Skeletal muscle satellite cell (primary cell): ENCODE measurements at regions not wholly inside any gene's neighbourhood (a gene's known extent, or its start where the extent isn't known, plus 50 kb on each side); places are given as distances from the start of the nearest gene placed in this dataset.

Experiments used
- H3K27me3 ChIP-seq: 2 replicates; pipeline ENCODE4 v1.7.0; 2013; ENCODE audit warnings: low read length; ENCODE audit not compliant: control insufficient read depth, insufficient read depth
- H3K36me3 ChIP-seq: 2 replicates; pipeline ENCODE4 v1.7.0; 2013; ENCODE audit warnings: mild to moderate bottlenecking, control low read depth, low read length; ENCODE audit not compliant: insufficient read depth
- H3K4me1 ChIP-seq: 2 replicates; pipeline ENCODE4 v1.7.0; 2013; ENCODE audit warnings: low read length; ENCODE audit not compliant: control insufficient read depth, insufficient read depth
- H3K4me2 ChIP-seq: 2 replicates; pipeline ENCODE4 v1.7.0; 2013; ENCODE audit warnings: mild to moderate bottlenecking, low read length
- H3K4me3 ChIP-seq: 2 replicates; pipeline ENCODE4 v1.7.0; 2013; ENCODE audit warnings: low read length
- H3K9ac ChIP-seq: 2 replicates; pipeline ENCODE4 v1.7.0; 2013; ENCODE audit warnings: mild to moderate bottlenecking, low read depth, low read length, moderate library complexity
- H3K9me3 ChIP-seq: replicated peaks from 2 replicates; pipeline ENCODE4 v1.7.0; 2013; ENCODE audit warnings: mild to moderate bottlenecking, control low read depth, low read length

DNA sequence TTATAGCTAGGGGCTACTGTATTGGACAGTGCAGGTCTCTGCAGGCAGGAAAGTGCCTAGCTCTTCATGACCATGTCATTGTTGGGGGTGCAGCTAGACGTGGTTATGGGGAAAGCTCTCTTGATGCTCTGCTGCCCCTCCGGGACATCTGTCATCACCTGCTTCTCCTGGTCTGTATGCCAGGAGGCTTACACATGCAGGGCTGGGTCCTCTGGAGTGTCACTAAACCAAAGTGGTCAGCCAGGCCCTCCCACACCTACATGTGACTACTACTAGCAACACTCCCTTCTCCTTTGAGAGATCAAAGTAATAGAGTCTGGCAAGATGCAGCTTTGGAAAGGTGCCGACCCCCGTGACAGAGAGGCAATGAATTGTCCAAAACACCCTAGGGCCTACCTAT lies 98.5 kb downstream of the SST start:
- no peak overlapping the region for H3K9ac ChIP-seq
- H3K27me3 ChIP-seq, result no peaks in the 10 kb centered on the region
- no peaks in the 10 kb centered on the region for H3K36me3 ChIP-seq
- no peak overlapping the region for H3K4me2 ChIP-seq
- no peaks in the 10 kb centered on the region for H3K9me3 ChIP-seq
- H3K4me3 ChIP-seq, result no peak overlapping the region
- H3K4me1 ChIP-seq, result peaks cover 22% of the 10 kb centered on the region

DNA sequence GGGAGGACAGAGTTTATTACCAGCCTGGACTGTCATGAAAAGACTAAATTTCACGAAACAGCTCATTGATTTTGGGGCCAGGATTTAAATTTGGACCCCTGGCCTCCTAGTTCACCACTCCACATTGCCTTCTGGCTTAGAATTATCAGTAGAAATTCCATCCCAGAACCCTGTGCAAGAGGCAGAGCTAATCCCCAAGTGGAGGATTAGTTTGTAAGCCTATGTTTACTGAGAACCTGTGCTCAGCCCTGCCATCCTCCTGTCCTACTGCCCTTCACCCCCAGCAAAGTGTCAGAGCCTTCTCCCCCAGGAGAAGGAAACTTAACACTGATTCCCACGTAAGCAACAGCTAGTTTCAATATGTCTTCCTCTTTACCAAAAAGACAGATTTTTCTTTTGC lies 99.4 kb downstream of the SST start:
- Histone ChIP-seq H3K4me2 (no peak overlapping the region), H3K4me1 (peaks cover 30% of the 10 kb centered on the region), H3K4me3 (no peak overlapping the region), H3K9ac (no peak overlapping the region), H3K36me3 (no peaks in the 10 kb centered on the region), H3K27me3 (no peaks in the 10 kb centered on the region), H3K9me3 (no peaks in the 10 kb centered on the region)

DNA sequence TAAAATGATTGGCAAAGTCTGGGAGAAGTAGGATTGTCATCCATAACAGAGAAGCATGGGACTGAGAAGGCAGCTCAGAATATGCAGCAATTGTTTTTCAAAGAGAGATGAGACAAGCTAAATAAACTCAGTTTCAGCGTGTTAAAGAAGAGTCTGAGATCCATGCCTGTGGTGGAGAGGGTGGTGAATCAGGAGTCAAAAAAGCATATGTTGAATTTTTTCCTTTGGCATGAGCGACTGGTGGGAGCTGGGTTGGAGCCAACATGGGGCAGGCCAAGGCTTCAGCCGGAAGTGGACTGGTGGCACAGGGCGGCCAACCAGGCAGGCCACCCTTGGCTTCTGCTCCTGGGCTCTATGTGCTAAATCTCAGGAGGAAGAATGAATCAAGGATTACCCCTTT lies 102.0 kb downstream of the SST start:
- no peaks in the 10 kb centered on the region for H3K9me3 ChIP-seq
- peaks cover 39% of the 10 kb centered on the region for H3K4me1 ChIP-seq
- H3K36me3 ChIP-seq, result no peaks in the 10 kb centered on the region
- peak overlapping the region; percentile 4 for H3K4me3 ChIP-seq
- peak overlapping the region; percentile 24 for H3K4me2 ChIP-seq
- no peaks in the 10 kb centered on the region for H3K27me3 ChIP-seq
- peak overlapping the region; percentile 72 for H3K9ac ChIP-seq

- Histone ChIP-seq H3K9ac (peak overlapping the region; percentile 72), H3K4me1 (peaks cover 39% of the 10 kb centered on the region), H3K9me3 (no peaks in the 10 kb centered on the region), H3K4me2 (peak overlapping the region; percentile 24), H3K4me3 (peak overlapping the region; percentile 40), H3K36me3 (no peaks in the 10 kb centered on the region), H3K27me3 (no peaks in the 10 kb centered on the region)
Measured at GRCh38 chr3:187567661-187568121, 102.5 kb downstream of the SST start.

DNA sequence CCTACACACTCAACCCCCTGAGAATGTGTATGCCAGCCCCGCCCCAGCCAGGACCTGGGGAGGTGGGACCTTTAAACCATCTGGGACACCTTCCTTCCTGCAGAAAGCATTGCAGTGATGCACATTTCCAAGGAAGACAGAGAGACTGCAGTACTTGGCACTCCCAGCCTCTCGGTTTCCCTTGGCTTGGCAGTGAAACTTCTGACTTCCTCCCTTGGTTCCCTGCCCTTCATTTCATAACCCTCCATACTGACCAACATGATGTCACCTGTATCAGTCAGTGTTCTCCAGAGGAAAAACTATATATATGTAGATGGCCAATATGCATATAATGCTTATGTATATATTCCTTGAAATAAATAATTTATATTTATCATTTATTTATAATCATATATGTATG lies 103.2 kb downstream of the SST start:
- peak overlapping the region; percentile 42 for H3K9ac ChIP-seq
- H3K4me3 ChIP-seq, result peak overlapping the region; percentile 40
- H3K36me3 ChIP-seq, result no peaks in the 10 kb centered on the region
- H3K27me3 ChIP-seq, result no peaks in the 10 kb centered on the region
- H3K4me1 ChIP-seq, result peaks cover 39% of the 10 kb centered on the region
- no peaks in the 10 kb centered on the region for H3K9me3 ChIP-seq
- H3K4me2 ChIP-seq, result peak overlapping the region; percentile 24

DNA sequence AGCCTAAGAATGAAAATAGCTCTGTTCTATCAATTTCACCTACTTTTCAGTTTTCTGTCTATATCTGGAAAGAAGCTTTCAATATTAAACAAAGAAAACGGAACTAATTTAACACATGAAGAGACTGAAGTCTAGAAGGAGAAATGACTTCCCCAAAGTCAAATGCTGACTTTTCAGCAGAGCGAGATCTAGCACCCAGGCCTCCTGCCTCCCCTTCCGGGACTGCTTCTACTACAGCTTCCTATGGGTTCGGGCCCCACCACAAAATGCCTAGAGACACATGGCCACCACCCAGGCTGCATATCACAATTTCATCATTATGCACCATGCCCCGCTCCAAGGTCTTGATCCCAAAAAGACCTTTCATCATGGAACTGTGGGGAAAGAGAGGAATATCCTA lies 104.5 kb downstream of the SST start:
- H3K4me2 ChIP-seq, result no peak overlapping the region
- H3K4me1 ChIP-seq, result peaks cover 39% of the 10 kb centered on the region
- H3K36me3 ChIP-seq, result no peaks in the 10 kb centered on the region
- H3K27me3 ChIP-seq, result no peaks in the 10 kb centered on the region
- H3K9ac ChIP-seq, result no peak overlapping the region
- no peaks in the 10 kb centered on the region for H3K9me3 ChIP-seq
- H3K4me3 ChIP-seq, result no peak overlapping the region

DNA sequence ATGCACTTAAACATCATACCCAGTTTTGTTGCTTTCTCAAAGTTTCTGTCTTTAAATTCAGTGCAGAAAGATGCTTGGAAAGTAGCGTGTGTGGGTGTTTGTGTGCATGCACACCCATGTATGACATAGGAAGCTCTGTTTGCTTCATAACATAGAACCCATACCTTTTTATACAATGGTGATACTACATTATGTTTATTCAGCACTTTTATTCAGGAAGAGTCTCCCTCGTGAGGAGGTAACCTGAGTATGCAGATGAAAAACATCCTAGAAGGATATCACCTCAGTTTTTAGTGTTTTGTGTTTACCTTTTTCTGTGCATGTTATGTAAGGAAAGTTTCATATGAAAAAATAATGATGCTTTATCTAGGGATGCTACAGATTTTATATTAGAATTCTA lies 111.2 kb downstream of the SST start:
- H3K4me1 ChIP-seq, result no peaks in the 10 kb centered on the region
- H3K4me3 ChIP-seq, result no peak overlapping the region
- no peak overlapping the region for H3K9ac ChIP-seq
- no peaks in the 10 kb centered on the region for H3K36me3 ChIP-seq
- H3K27me3 ChIP-seq, result peaks cover 5% of the 10 kb centered on the region
- no peak overlapping the region for H3K4me2 ChIP-seq
- no peaks in the 10 kb centered on the region for H3K9me3 ChIP-seq

DNA sequence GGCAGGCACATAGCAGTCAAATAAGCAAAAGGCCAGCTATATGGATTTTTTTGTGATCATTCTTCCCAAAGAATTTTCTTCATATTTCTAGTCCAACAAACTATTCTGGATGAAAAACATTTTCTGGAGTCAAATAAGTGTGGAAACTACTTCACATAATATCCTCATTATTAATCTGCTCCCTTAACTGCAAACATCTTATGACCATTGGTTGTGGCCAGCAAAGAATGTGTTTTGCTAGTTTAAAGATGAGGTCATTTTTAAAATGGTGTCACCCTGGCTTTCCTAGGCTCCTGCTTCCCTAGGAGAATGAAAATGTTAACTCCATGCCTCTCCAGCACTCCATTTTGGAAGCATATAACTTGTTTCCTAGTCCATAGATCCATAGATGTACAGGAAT lies 118.8 kb downstream of the SST start:
- Histone ChIP-seq H3K4me3 (no peak overlapping the region), H3K36me3 (no peaks in the 10 kb centered on the region), H3K4me2 (no peak overlapping the region), H3K4me1 (peaks cover 12% of the 10 kb centered on the region), H3K9ac (no peak overlapping the region), H3K9me3 (no peaks in the 10 kb centered on the region), H3K27me3 (no peaks in the 10 kb centered on the region)

DNA sequence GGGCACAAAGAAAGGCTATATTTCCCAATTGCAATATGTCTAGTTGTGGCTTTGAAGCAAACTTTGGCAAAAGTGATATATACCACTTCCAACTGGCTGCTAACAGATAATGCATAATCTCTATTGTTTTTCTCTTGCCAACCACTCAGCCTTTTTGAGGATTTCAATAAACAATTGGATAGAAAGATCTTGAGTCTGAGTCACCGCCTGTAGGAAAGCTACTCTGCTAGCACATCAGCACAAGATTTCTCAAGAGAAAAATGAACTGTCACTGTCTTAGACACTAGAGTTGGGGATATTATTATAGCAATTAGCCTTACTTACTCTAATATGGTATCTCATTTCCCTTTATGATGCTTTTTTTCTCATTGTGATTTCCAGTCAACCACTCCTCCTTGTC lies 119.7 kb downstream of the SST start:
- H3K4me2 ChIP-seq, result no peak overlapping the region
- H3K9me3 ChIP-seq, result no peaks in the 10 kb centered on the region
- H3K4me3 ChIP-seq, result no peak overlapping the region
- no peak overlapping the region for H3K9ac ChIP-seq
- peaks cover 12% of the 10 kb centered on the region for H3K4me1 ChIP-seq
- H3K27me3 ChIP-seq, result no peaks in the 10 kb centered on the region
- no peaks in the 10 kb centered on the region for H3K36me3 ChIP-seq

GRCh38 chr3:187545366-187545765 lies 124.8 kb downstream of the SST start:
- no peak overlapping the region for H3K4me3 ChIP-seq
- H3K36me3 ChIP-seq, result no peaks in the 10 kb centered on the region
- no peaks in the 10 kb centered on the region for H3K9me3 ChIP-seq
- H3K4me2 ChIP-seq, result no peak overlapping the region
- H3K9ac ChIP-seq, result no peak overlapping the region
- H3K27me3 ChIP-seq, result no peaks in the 10 kb centered on the region
- no peaks in the 10 kb centered on the region for H3K4me1 ChIP-seq

DNA sequence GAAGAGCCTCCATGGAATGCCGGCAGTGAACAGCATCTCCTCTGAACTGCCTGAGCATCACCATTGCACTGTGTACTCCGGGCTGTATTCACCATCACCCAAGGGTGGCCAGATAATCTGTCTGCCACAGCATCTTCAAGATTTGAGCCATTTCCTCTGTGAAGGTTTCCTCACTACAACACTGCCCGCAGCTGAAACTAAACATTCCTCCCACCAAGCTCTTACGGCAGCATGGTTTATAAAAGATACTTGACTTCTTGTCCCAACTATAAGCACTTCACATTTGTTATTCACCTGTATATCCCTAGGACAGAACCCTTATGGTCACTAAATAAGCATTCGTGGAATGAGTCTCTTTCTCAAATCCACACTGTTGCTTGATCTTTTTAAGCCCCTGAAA lies 125.9 kb downstream of the SST start:
- H3K9me3 ChIP-seq, result no peaks in the 10 kb centered on the region
- no peaks in the 10 kb centered on the region for H3K27me3 ChIP-seq
- no peak overlapping the region for H3K4me2 ChIP-seq
- H3K4me3 ChIP-seq, result no peak overlapping the region
- H3K9ac ChIP-seq, result no peak overlapping the region
- no peaks in the 10 kb centered on the region for H3K4me1 ChIP-seq
- H3K36me3 ChIP-seq, result no peaks in the 10 kb centered on the region

DNA sequence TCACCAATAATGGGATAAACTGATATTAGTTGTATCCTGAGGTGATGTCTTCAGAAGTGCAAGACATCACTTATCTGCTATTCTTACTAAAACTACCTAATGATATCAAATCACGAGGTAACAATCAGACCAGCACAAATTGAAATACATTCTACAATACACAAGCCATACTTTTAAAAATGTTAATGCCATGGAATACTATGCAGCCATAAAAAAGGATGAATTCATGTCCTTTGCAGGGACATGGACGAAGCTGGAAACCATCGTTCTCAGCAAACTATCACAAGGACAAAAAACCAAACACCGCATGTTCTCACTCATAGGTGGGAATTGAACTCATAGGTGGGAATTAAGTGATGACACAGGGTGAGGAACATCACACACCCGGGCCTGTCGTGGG lies 129.3 kb downstream of the SST start:
- Histone ChIP-seq H3K4me3 (no peak overlapping the region), H3K9me3 (no peaks in the 10 kb centered on the region), H3K36me3 (no peaks in the 10 kb centered on the region), H3K27me3 (no peaks in the 10 kb centered on the region), H3K4me2 (no peak overlapping the region), H3K9ac (no peak overlapping the region), H3K4me1 (no peaks in the 10 kb centered on the region)
